ENCODE measurements at regions not wholly inside any gene's neighbourhood (a gene's known extent, or its start where the extent isn't known, plus 50 kb on each side); places are given as distances from the start of the nearest gene placed in this dataset.
"Not testable (repeated sequence)": the region's sequence is repeated elsewhere in the genome, so short reads cannot be mapped to it uniquely, and the experiment has no call there.

- not testable (repeated sequence) for TF ChIP-seq SIRT6 (IDR thresholded peaks at IDR 0.05; ENCODE audit: low read length); BCL11A (IDR thresholded peaks at IDR 0.05; ENCODE audit: low read depth in 2 of 2, low read length in 2 of 2); CEBPB (IDR thresholded peaks at IDR 0.05; ENCODE audit: low read depth, low read length); POLR2A (IDR thresholded peaks at IDR 0.05; ENCODE audit: control extremely low read depth in 1 of 2, low read depth in 2 of 2, low read length in 2 of 2); CTCF (IDR thresholded peaks at IDR 0.05; ENCODE audit: control extremely low read depth in 1 of 3, insufficient read depth in 1 of 3, low read depth in 1 of 3, low read length in 3 of 3); ATF3 (IDR thresholded peaks at IDR 0.05; ENCODE audit: insufficient read depth, low read depth, low read length); MAX (IDR thresholded peaks at IDR 0.05); SP1 (IDR thresholded peaks at IDR 0.05; ENCODE audit: low read depth, low read length)
Measured at GRCh38 chr3:71925511-71926261, 140.7 kb upstream of the PROK2 start.

All from H1 (cell line).